Hepatocyte (in vitro differentiated cells): ENCODE measurements at regions not wholly inside any gene's neighbourhood (a gene's known extent, or its start where the extent isn't known, plus 50 kb on each side); places are given as distances from the start of the nearest gene placed in this dataset.

Experiments used
- DNase-seq: peaks from one replicate; pipeline ENCODE4 v3.0.0-alpha.2; 2016; ENCODE audit warnings: low spot score
- H2AFZ ChIP-seq: fragments of 200-600 bp; sonication (generic); 2 replicates; pipeline ENCODE4 v1.6.0; 2016; ENCODE audit warnings: antibody characterized with exemption, mild to moderate bottlenecking
- H3K27ac ChIP-seq: fragments of 200-600 bp; sonication (generic); 2 replicates; pipeline ENCODE4 v1.5.1; 2016; ENCODE audit warnings: mild to moderate bottlenecking
- H3K27me3 ChIP-seq: fragments of 200-600 bp; sonication (generic); 2 replicates; pipeline ENCODE4 v1.6.1; 2016
- H3K36me3 ChIP-seq: fragments of 200-600 bp; sonication (generic); replicated peaks from 2 replicates; pipeline ENCODE4 v1.5.1; 2016; ENCODE audit warnings: low read depth; ENCODE audit not compliant: insufficient read depth
- H3K4me1 ChIP-seq: fragments of 200-600 bp; sonication (generic); 2 replicates; pipeline ENCODE4 v1.5.1; 2016; ENCODE audit warnings: mild to moderate bottlenecking, moderate library complexity; ENCODE audit not compliant: insufficient read depth
- H3K4me2 ChIP-seq: fragments of 200-600 bp; sonication (generic); 2 replicates; pipeline ENCODE4 v1.6.0; 2016
- H3K4me3 ChIP-seq: fragments of 200-600 bp; sonication (generic); 2 replicates; pipeline ENCODE4 v1.5.1; 2016; ENCODE audit warnings: mild to moderate bottlenecking
- H3K79me2 ChIP-seq: fragments of 200-600 bp; sonication (generic); 2 replicates; pipeline ENCODE4 v1.6.0; 2017; ENCODE audit warnings: mild to moderate bottlenecking
- H3K9me2 ChIP-seq: fragments of 200-600 bp; sonication (generic); replicated peaks from 2 replicates; pipeline ENCODE4 v1.6.0; 2017; ENCODE audit warnings: mild to moderate bottlenecking; ENCODE audit not compliant: insufficient read depth
- H3K9me3 ChIP-seq: fragments of 200-600 bp; sonication (generic); 2 replicates; pipeline ENCODE4 v1.5.1; 2016; ENCODE audit warnings: low read depth, mild to moderate bottlenecking
- H4K20me1 ChIP-seq: fragments of 200-600 bp; sonication (generic); 2 replicates; pipeline ENCODE4 v1.6.0; 2016; ENCODE audit warnings: mild to moderate bottlenecking; ENCODE audit not compliant: insufficient read depth, poor library complexity, severe bottlenecking
- EZH2 ChIP-seq: fragments of 200-600 bp; sonication (generic); IDR thresholded peaks from 2 replicates; pipeline ENCODE4 v1.6.1; 2016; ENCODE audit warnings: antibody characterized with exemption, mild to moderate bottlenecking, borderline replicate concordance
- EZH2phosphoT487 ChIP-seq: fragments of 200-600 bp; sonication (generic); IDR thresholded peaks from one replicate; pipeline ENCODE4 v1.6.1; 2018; ENCODE audit warnings: antibody characterized with exemption, mild to moderate bottlenecking, low read depth, moderate library complexity; ENCODE audit not compliant: unreplicated experiment, severe bottlenecking
- WGBS: methylation state at CpG from one replicate; pipeline ENCODE4 v1.1.6; 2016; ENCODE audit warnings: low lambda C conversion rate; ENCODE audit errors: missing lambda C conversion rate; 5-methylcytosine and 5-hydroxymethylcytosine counted together
- TF ChIP-seq, protein P1 (sequence below): fragments of 200-600 bp; sonication (generic); IDR thresholded peaks from 2 replicates; pipeline ENCODE4 v1.5.1; 2016; ENCODE audit warnings: antibody characterized with exemption, mild to moderate bottlenecking; ENCODE audit not compliant: poor library complexity

- Histone ChIP-seq H2AFZ (no peak overlapping the region), H3K27ac (no peak overlapping the region), H3K4me3 (no peak overlapping the region), H4K20me1 (no peaks in the 10 kb centered on the region), H3K27me3 (no peaks in the 10 kb centered on the region), H3K36me3 (no peaks in the 10 kb centered on the region), H3K4me1 (no peaks in the 10 kb centered on the region), H3K4me2 (no peak overlapping the region), H3K79me2 (no peaks in the 10 kb centered on the region), H3K9me2 (no peaks in the 10 kb centered on the region), H3K9me3 (no peaks in the 10 kb centered on the region)
- DNase-seq: no peak
- 77% methylated on average over 2 of the region's 2 CpGs for WGBS
- no peak for TF ChIP-seq EZH2
- no peak for TF ChIP-seq EZH2phosphoT487
- TF ChIP-seq, protein P1, sequence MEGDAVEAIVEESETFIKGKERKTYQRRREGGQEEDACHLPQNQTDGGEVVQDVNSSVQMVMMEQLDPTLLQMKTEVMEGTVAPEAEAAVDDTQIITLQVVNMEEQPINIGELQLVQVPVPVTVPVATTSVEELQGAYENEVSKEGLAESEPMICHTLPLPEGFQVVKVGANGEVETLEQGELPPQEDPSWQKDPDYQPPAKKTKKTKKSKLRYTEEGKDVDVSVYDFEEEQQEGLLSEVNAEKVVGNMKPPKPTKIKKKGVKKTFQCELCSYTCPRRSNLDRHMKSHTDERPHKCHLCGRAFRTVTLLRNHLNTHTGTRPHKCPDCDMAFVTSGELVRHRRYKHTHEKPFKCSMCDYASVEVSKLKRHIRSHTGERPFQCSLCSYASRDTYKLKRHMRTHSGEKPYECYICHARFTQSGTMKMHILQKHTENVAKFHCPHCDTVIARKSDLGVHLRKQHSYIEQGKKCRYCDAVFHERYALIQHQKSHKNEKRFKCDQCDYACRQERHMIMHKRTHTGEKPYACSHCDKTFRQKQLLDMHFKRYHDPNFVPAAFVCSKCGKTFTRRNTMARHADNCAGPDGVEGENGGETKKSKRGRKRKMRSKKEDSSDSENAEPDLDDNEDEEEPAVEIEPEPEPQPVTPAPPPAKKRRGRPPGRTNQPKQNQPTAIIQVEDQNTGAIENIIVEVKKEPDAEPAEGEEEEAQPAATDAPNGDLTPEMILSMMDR: no peak
Measured at GRCh38 chr12:82609234-82609914, 77.3 kb upstream of the TMTC2 start.

GRCh38 chr12:82619644-82620043, 67.1 kb upstream of the TMTC2 start:
- 89% methylated on average over 3 of the region's 3 CpGs for WGBS
- H3K79me2 ChIP-seq: no peaks in the 10 kb centered on the region
- no peaks in the 10 kb centered on the region for H3K36me3 ChIP-seq
- no peaks in the 10 kb centered on the region for H3K9me2 ChIP-seq
- no peak overlapping the region for H2AFZ ChIP-seq
- H3K4me2 ChIP-seq: no peak overlapping the region
- no peak overlapping the region for H3K27ac ChIP-seq
- no peaks in the 10 kb centered on the region for H3K4me1 ChIP-seq
- no peaks in the 10 kb centered on the region for H3K9me3 ChIP-seq
- no peaks in the 10 kb centered on the region for H4K20me1 ChIP-seq
- no peak overlapping the region for H3K4me3 ChIP-seq
- no peak for DNase-seq
- TF ChIP-seq EZH2phosphoT487 (no peak), EZH2 (no peak)
- TF ChIP-seq, protein P1: no peak
- no peaks in the 10 kb centered on the region for H3K27me3 ChIP-seq

DNA sequence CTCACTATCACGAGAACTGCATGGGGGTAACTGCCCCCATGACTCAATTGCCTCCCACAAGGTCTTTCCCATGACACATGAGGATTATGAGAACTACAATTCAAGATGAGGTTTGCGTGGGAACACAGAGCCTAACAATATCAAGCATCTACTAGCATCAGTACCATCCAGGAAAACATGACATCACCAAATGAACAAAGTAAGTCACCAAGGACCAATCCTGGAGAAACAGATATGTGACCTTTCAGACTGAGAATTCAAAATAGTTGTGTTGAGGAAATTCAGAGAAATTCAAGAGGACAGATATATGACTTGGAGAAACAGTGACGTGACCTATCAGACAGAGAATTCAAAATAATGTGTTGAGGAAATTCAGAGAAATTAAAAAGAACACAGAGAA, 65.8 kb upstream of the TMTC2 start:
- H3K4me1 ChIP-seq: no peaks in the 10 kb centered on the region
- H2AFZ ChIP-seq: no peak overlapping the region
- H3K9me2 ChIP-seq: no peaks in the 10 kb centered on the region
- 88% methylated on average over 3 of the region's 3 CpGs for WGBS
- no peak for DNase-seq
- no peaks in the 10 kb centered on the region for H3K36me3 ChIP-seq
- no peaks in the 10 kb centered on the region for H3K79me2 ChIP-seq
- H4K20me1 ChIP-seq: no peaks in the 10 kb centered on the region
- no peak overlapping the region for H3K27ac ChIP-seq
- H3K9me3 ChIP-seq: no peaks in the 10 kb centered on the region
- TF ChIP-seq, protein P1: no peak
- TF ChIP-seq EZH2: no peak
- no peak for TF ChIP-seq EZH2phosphoT487
- H3K27me3 ChIP-seq: no peaks in the 10 kb centered on the region
- no peak overlapping the region for H3K4me2 ChIP-seq
- H3K4me3 ChIP-seq: no peak overlapping the region
